NCI-H2196 treated with DMSO at 0.1 percent for 48 hours (cell line): ENCODE measurements at regions not wholly inside any gene's neighbourhood (a gene's known extent, or its start where the extent isn't known, plus 50 kb on each side); places are given as distances from the start of the nearest gene placed in this dataset.
"Not testable (repeated sequence)": the region's sequence is repeated elsewhere in the genome, so short reads cannot be mapped to it uniquely, and the experiment has no call there.

Experiments used
- DNase-seq: peaks from one replicate; lab custom pipeline; 2025; ENCODE audit not compliant: unreplicated experiment; lab: John Stamatoyannopoulos, UW

DNA sequence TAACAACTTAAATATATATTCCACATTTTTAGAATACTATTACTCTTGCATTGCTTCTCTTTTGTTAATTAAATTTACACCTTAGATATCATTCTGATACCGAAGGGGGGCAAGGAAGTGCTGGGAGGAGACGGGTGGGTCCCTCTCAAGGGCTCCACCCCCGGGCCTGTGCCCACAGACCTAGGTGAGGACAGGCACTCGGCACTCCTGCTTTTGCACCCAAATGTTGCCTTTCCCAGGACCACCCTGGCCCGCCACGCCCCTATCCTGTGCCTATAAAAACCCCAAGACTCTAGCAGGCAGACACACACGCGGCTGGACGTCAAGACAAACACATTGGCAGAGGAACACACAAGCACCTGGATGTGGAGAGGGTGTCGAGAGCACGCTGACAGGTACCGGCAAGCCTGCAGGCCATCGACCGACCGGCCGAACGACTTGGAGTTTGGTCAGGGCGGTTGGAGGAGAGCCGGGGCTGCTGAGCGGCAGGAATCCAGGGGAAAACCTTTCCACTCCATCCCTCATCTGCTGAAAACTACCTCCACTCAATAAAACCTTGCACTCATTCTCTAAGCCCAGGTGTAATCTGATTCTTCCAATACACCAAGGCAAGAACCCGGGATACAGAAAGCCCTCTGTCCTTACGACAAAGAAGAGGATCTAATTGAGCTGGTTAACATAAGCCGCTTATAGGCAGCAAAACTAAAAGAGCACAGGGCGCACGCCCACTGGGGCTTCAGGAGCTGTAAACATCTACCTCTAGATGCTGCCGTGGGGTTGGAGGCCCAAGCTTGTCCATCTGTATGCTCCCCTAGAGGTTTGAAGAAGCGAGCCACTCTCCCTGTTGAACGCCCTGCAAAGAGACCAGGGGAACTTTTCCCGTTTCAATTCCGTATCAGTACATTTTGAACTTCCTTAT lies 197.4 kb upstream of the PRSS16 start:
- no peak for DNase-seq

DNA sequence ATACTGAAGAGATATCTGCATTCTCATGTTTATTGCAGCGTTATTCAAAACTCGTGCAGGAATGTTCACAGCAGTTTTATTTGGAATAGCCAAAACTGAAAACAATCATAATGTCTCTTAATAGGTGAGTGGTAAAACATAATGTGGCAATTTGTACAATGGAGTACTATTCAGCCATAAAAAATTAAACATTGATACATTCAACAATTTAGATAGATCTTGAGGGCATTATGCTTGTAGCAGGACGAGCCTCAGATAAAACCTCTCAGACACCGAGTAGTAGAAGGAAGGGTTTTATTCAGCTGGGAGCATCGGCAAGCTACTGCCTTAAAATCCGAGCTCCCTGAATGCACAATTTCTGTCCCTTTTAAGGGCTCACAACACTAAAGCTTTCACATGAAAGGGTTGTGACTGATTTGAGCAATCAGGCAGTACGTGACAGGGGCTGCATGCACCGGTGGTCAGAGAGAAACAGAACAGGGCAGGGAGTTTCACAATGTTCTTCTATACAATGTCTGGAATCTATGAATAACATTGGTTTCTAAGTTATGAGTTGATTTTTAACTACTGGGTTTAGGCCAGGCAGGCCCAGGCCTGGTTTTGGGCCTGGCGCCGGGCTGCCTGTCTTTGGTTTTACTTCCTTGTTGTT lies 195.3 kb upstream of the PRSS16 start:
- not testable (repeated sequence) for DNase-seq

DNA sequence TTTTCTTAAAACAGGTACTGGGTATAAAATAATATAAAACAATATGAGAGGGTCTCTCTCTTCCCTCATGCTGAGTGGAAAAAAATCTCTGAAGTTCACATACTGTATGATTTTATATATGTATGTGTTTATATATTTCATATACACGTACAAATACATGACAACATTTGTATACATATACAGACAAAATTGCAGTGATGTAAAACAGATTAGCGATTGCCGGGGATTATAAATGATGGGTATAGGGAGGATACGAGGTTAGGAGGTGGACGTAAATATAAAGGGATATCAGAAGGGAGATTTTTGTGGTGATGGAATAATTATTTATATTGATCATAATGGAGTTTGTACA lies 194.8 kb upstream of the PRSS16 start:
- no peak for DNase-seq

DNA sequence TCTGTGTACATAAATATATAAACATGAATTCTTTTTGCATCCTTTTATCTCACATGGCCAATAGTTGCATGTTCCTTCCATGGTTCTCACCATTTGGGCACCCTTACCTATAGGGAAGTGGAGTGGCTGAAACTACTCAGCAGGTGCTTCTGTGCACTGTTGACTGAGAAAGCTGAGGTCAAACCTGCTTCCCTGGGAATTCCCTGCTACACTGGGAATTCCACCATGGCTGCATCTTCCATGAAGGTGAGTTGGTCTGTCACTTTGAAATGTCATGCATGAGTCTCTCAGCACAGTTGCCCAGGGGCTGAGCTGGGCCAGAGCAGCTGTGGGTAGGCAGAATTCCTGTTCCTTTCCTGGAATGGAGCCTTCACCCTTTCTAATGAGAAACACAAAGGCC lies 193.8 kb upstream of the PRSS16 start:
- no peak for DNase-seq

DNA sequence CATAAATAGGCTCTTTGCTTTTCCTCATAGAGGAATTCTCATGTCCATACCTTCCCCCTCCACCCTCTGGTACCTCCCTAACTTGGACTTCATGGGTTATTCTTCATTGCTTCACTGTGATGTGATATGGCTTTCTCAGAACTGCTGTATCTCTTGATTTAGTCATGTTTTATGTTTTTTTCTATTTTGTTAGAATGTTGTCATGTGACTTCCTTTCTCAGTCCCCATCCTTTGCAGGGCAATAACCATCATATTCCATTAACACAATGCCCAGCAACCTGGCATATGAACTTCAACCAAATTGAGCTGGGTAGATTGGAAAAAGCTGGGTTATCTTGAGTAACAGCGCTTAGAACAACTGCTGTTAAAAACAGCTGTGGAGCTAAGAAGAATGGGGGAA lies 190.9 kb upstream of the PRSS16 start:
- DNase-seq, result no peak

DNA sequence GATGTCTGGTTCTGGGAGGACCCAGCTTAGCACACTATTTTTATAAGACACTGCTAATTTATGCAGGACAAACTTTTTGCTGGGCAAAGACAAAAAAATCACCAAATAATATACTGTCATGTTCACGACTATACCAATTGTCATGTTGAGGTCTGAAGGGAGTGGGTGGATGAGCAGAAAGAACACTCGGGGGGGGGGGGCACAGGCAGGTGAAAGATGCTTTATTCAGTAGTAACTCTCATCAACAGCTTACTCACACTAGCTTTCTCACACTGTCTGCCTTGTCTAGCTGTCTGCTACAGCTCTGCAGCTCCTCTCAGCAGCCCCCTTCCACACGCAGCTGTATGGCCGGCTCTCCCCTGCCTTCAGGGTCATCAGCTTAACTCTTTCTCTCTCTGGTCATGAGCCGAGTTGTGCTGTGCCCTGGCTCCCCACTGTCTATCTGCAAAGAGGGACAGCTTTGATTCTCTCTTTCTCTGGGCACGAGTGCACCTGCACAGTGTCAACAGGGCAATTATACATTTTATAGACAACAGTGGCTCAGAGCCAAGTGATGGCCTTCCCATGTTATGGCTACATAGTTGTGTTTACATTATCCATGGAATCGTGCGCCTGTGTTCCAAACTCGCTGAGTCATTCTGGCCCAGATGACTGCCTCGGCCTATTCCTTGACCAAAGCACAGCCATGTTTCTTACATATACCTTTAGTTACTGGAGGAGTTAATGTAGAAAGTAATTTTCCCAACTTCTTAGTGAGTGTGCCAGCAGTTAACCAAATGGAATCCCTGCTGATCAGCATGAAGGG lies 187.7 kb upstream of the PRSS16 start:
- no peak for DNase-seq

DNA sequence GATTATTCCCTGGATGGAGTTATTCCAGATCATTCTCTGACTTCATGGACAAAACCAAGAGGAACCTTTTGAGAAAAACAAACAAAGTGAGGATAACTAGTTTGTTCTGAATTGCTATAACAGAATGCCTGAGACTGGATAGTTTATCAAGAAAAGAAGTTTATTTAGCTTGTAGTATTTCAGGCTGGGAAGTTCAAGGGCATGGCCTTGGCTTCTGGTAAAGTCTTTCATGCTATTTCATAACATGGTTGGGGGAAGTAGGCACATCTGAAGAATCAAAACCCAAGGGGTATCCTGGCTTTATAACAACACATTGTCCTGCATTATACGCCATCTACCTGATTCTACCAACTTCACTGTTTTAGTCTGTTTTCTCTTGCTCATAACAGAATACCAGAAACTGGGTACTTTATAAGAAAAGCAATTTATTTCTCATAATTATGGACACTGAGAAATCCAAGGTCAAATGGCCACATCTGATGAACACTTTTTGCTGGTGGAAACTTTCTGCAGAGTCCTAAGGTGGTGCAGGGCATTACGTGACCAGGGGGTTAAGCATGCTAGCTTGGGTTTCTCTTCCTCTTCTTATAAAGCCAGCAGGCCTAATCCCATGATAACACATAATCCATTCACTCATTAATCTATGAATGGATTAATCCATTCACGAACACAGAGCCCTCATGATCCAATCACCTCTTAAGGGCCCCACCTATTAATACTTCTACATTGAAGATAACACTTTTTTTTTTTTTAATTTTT lies 186.1 kb upstream of the PRSS16 start:
- DNase-seq, result no peak

DNA sequence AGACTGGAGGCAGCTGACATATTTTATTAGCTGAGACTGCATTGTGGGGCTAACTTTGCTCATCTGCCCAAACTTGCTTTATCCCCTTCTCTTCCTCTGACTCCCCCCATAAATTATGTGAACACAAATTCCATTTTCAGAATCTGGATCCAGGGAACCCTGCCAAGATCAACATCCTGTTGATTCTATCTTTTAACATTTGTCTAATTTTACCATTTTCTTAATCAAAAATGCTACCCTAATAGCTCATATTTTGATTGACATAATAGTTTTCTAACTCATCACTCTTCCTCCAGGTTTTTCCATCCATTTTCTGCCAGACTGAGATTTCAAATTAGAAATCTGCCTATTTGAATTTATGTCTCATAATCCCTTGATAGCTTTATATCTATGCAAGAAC lies 184.7 kb upstream of the PRSS16 start:
- no peak for DNase-seq

DNA sequence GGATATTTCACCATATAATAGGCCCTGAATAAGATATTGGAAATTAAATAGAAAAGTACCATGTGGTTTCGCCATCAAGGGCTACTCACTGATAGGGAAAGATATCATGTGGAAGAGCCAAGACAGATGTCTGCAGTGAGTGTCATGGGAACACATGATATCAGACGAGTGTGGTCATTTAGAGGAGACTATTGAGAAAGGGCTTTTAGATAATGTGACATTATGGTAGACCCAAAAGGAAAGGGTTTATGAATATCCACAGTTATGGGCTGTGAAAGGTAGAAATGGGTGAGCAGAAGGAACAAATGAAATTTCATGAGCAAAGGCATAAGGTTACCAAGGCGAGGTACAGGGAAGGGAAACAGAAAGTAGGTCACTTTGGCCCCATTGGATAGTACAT lies 182.3 kb upstream of the PRSS16 start:
- DNase-seq, result no peak

DNA sequence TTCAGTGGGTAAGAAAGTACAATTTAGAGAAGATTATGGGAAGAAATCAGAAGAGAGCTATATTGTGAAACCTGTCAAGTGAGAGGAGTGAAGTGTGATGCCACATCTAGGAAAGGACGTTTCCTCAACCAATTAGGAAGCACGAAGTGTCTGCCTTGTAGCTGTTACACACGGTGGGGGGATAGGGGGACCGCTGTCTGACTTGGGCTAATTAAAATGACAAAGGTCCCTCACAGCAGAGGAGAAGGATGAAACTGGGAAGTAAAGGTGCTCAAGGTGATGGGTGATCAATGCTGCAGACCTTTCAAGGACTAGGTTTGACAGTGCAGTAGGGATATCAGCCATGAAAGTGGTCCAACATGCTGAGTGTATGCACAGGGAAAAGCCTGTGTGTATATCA lies 181.1 kb upstream of the PRSS16 start:
- DNase-seq, result no peak

DNA sequence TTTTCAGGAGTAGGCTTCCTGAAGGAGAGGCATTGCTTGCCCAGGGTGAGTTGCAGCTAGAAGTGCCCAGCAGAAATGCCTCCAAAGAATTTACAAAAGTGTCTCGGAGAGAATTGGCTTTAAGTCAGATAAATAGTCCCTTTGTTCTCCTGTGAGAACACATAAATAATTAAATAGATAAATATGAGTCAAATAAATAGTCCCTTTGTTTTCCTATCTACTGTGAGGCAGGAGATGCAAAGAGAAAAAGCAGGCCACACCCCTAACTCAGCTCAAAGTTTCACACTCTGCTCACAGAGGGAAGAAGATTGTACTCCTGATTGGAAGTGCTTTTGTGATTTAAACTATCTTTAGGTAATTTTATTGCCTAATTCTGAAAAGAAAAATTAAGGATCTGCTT lies 180.7 kb upstream of the PRSS16 start:
- DNase-seq, result no peak

DNA sequence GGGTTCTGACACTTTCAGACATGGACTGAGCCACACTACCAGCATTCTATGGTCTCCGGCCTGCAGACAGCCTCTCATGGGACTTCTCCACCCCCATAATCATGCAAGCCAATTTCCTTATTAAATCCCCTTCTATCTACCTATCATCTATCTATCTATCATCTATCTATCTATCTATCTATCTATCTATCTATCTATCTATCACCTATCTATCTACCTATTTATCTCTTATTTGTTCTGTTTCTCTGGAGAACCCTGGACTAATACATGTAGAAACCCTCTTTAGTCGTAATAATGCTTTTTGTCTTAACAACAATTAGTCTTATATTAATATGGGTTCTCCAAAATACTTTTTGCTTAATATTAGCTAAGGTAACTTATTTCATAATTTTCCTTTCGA lies 174.1 kb upstream of the PRSS16 start:
- no peak for DNase-seq

DNA sequence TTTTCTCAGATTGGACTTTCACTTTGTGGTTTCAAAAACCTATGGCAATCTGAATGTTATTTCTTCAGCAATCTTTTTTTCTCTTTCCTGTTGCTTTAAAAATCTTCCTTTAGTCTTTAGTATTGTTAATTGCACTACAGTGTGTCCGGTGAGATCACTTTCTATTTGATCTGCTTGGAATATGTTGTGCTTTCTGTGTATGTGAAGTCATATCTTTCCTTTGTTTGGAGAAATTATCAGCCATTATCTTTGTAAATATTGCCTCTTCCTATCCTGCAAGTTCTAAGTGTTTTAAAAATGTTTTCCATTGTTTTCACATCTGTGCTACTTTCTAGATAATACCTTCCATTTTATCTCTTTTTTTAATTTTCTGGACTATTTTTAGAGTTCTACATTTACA lies 171.4 kb upstream of the PRSS16 start:
- DNase-seq, result no peak

DNA sequence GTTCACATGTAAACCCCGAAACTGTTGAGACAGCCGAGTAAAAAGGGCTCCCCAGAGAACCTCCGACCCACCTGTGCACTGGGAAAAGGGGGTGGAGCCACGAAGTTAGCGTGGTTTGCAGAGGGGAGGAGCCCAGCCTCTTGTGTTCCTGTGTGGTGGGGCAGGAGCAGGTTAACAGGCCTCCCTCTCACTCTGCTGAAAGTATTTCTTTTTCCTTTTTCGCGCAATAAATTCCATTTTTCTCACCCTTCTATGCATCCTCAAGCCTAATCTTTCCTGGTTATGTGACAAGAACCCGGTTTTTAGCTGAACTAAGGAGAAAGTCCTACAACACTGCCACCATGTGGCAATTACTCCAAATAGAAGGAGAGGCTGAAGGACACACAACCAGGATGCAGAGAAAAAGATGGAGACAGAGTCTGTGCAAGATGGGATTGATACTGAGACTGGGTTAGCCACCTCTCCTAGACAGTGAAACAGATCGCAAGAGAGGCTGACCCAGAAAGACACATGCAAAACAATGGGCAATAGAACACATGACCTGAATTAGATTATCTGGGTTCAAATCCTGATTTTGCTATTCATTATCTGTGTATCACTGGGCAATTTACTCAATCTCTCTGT lies 168.7 kb upstream of the PRSS16 start:
- peak; percentile 15 for DNase-seq

DNA sequence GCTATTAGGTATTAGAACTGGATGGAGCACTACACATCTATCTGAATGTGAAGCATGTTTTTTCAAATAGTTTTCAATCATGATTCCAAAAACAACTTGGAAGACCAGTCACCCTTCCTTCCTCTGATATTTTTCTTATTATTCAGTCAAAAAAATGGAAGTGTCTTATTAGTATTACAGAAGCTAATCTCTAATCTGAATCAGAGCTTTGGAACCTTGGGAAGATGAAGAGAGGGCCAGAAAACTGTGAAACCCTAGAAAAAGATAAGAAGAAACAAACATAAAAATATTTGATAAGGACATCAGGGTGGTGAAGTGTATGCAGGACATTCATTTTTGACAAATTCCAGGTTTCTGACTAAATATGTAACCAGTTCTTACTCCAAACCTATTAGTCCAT lies 166.3 kb upstream of the PRSS16 start:
- DNase-seq, result no peak

DNA sequence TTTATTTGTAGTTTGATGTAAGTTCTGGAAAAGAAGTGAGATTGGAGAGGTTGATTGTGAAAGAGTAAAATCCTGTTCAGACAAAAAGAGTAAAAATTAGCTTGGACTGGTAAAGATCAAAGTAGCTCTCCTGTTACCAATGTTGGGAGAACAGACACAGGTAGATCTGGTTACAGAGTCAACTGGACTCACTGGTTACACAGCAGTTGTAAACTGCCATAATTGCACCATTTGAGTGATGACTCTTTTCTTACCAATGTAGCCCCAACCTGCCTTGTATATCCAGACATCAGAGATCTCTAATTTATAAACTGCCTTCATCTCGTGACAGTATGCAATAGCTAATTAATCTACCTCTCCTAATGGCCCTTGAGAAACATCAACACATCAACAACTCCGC lies 165.6 kb upstream of the PRSS16 start:
- DNase-seq, result no peak

DNA sequence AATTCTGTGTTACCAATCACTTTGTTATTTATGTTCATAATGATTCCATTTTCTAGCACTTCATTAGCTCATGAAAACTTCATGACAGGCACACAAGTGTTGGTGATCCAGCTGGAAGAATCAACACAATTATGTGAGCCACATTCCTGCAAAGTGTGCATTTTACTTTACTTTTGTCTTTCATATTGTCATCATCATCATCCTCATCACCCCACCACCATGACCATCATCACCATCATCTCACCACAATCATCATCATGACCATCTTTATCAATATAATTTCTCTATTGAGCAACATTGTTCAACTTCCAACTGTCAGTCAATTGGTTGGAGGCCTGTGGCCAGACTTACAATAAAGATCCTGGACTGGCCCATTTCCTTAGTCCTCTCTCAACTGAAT lies 159.4 kb upstream of the PRSS16 start:
- no peak for DNase-seq

DNA sequence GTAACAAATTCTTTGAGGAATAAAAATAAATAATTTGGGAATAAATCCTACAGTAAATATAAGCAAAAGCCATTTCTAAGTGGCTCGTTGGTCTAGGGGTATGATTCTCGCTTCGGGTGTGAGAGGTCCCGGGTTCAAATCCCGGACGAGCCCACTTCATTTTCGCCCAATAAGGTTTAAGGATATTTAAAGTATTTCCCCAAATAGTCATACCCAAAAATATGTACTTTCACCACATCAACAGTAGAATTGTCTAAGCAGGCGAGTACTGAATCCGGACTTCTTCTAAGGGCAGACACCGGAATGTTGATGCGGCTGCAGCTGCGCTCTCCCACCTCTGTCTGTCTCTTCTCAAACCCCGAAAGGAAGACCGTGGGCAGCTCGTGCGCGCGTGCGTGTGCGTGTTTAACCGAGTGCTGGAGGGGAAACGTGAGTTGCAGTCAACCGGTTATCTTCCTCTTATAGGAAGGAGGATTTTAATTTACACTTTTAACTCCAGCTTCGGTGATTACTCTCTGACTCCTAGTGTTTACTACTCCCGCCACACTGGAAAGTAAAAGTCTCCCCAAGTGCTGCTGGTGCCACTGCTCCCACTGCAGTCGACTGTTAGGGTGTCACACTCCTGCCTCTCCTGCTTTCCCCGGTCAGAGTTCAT lies 155.7 kb upstream of the PRSS16 start:
- DNase-seq, result no peak

DNA sequence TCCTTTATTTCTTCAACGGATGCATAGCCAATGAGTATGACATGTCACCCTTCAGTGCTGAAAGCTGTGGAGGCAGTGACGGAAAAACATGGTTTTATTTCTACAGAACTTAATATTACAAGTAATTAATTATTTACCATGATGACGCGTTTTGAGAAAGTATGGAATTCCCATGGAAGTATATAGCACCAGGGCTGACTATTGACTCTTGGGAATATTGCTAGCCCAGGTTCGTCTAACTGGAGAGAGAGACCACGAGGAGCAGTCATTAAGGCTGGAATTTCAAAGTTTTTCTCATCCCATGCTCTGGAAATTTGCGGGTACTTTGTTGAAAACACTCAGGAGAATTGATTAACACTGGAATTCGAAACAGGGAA lies 155.2 kb upstream of the PRSS16 start:
- no peak for DNase-seq

DNA sequence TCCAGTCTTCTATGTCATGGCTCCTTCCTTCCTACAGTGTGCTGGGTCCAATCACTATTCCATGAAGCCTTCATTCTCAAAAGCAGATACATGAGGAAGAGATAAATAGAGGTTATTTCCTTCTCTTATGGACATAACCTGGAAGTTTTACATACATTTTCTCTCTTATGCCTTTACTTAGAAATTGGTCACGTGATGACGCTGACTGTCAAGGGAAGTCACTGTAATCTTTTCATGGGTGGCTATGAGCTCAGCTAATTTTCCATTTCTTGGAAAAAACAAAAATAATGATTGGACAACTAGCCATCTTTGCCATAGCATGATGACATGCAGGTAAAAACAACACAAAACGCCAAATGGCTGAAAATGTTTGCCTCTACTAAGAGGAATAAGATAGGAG lies 151.6 kb upstream of the PRSS16 start:
- no peak for DNase-seq
